CD4-positive, alpha-beta T cell (primary cell): ENCODE measurements at regions not wholly inside any gene's neighbourhood (a gene's known extent, or its start where the extent isn't known, plus 50 kb on each side); places are given as distances from the start of the nearest gene placed in this dataset.

Experiments used
- ATAC-seq: fragments of 200-7000 bp; cut with Tn5 transposase; one replicate; pipeline ENCODE4 v1.10.0; 2022; ENCODE audit warnings: mild to moderate bottlenecking; ENCODE audit not compliant: poor library complexity
- CTCF ChIA-PET: fragments of 350-600 bp; sonication (Branson Sonifier 250); formaldehyde crosslinking; loops from one replicate; lab custom pipeline; 2021; ENCODE audit warnings: antibody characterized with exemption, inconsistent platforms; lab: Charles Lee
- POLR2A ChIA-PET: fragments of 350-600 bp; sonication (Branson Sonifier 250); formaldehyde crosslinking; loops from one replicate; lab custom pipeline; 2021; ENCODE audit warnings: antibody characterized with exemption, inconsistent platforms; lab: Charles Lee
- DNase-seq, 14 experiments: peaks; one replicate each; pipeline ENCODE4 v3.0.0-alpha.2; 2013 to 2020; ENCODE audit warnings: mixed read lengths in 2 of 14
- H3K27ac ChIP-seq, 2 donors: one replicate each; pipeline versions ENCODE4 v1.5.1 to v1.7.0; 2013; ENCODE audit warnings: low read length in 2 of 2, low read depth in 1 of 2, mild to moderate bottlenecking in 1 of 2
- H3K27me3 ChIP-seq, 2 experiments: 1 replicate in 1 of 2; 2 replicates in 1 of 2; pipeline versions ENCODE4 v1.6.1 to v1.7.0; 2013; ENCODE audit warnings: low read length in 2 of 2, control low read depth in 1 of 2, mild to moderate bottlenecking in 1 of 2, moderate library complexity in 1 of 2; ENCODE audit not compliant: insufficient read depth in 2 of 2, control insufficient read depth in 1 of 2
- H3K36me3 ChIP-seq: one replicate; pipeline ENCODE4 v1.6.1; 2013; ENCODE audit warnings: low read length, control low read depth; ENCODE audit not compliant: insufficient read depth
- H3K4me1 ChIP-seq: one replicate; pipeline ENCODE4 v1.6.1; 2013; ENCODE audit warnings: low read length, control low read depth; ENCODE audit not compliant: insufficient read depth
- H3K4me3 ChIP-seq: one replicate; pipeline ENCODE4 v1.5.1; 2013; ENCODE audit warnings: mild to moderate bottlenecking, low read length, moderate library complexity
- H3K9me3 ChIP-seq, 2 experiments: 1 replicate in 1 of 2; 2 replicates in 1 of 2; pipeline versions ENCODE4 v1.6.1 to v1.7.0; 2013; ENCODE audit warnings: low read length in 2 of 2, mild to moderate bottlenecking in 2 of 2, control low read depth in 1 of 2, moderate library complexity in 1 of 2; ENCODE audit not compliant: control insufficient read depth in 1 of 2, insufficient read depth in 1 of 2
- H3K27ac Mint-ChIP-seq: one replicate; pipeline ENCODE4 v1.8.0; 2020; ENCODE audit warnings: mixed read lengths
- H3K27me3 Mint-ChIP-seq: one replicate; pipeline ENCODE4 v1.8.0; 2021; ENCODE audit warnings: mixed read lengths
- H3K36me3 Mint-ChIP-seq: one replicate; pipeline ENCODE4 v1.8.0; 2021; ENCODE audit warnings: low read depth, mixed read lengths
- H3K4me1 Mint-ChIP-seq: one replicate; pipeline ENCODE4 v1.8.0; 2021; ENCODE audit warnings: low read depth, mixed read lengths
- H3K4me3 Mint-ChIP-seq: one replicate; pipeline ENCODE4 v1.8.0; 2020; ENCODE audit warnings: mild to moderate bottlenecking, mixed read lengths
- H3K9me3 Mint-ChIP-seq: one replicate; pipeline ENCODE4 v1.8.0; 2020; ENCODE audit warnings: mixed read lengths
- intact Hi-C, 2 experiments: fragments of 100-400 bp; cut with DNase I in 1 of 2; cut with micrococcal nuclease in 1 of 2; formaldehyde crosslinking; loops; one replicate each; pipeline versions ENCODE4 v1.15.1 to v1.9.0; 2023 to 2025; cut with DNase I, micrococcal nuclease
- TF ChIP-seq, protein P1 (sequence below): fragments of 200-600 bp; IDR thresholded peaks from one replicate; pipeline ENCODE4 v1.8.0; 2022; ENCODE audit warnings: antibody characterized with exemption, mild to moderate bottlenecking

DNA sequence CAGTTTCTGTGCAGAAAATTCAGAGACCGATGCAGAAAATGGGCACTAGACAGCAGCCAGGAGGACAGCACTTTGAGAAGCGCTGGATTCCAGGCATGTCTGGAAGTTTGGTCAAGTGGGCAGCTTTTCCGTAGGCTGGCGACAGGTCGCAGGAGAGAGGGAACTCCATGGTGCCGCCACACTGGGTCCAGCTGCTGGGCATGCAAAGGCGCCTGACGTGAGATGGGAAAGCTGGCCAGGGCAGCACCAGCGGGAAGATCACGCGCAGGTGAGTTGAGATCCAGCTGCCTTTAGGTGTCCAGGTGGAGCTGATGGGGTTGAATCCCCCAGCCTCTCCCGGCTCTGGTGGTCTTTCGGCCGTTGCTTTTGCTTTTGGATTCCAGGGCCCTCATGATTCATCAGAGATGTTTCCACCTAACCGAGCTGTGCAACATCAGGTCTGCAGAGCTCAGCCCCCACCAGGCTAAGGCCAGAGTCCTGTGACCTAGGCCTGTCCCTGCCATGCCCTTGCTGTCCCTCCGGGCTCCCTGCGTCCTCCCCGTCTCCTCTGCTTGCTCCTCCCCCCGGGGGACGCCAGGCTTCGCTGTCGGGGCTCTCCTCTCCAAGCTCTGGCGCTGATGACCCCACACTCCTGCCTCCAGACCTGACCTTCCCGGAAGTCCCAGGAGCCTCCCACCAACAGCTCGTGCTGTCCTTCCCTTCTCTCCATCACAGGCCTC is 1001.7 kb downstream of the BRD1 start:
- Histone ChIP-seq H3K9me3 (peaks cover 0 to 41% of the 10 kb centered on the region in 2 experiments), H3K4me3 (no peak overlapping the region), H3K27ac (no peak overlapping the region), H3K4me1 (no peaks in the 10 kb centered on the region), H3K36me3 (no peaks in the 10 kb centered on the region), H3K27me3 (peaks cover 0 to 4% of the 10 kb centered on the region in 2 experiments)
- intact Hi-C loops: no loop called here
- H3K27me3 Mint-ChIP-seq: peaks cover 22% of the 10 kb centered on the region
- no peaks in the 10 kb centered on the region for H3K36me3 Mint-ChIP-seq
- H3K4me1 Mint-ChIP-seq: no peaks in the 10 kb centered on the region
- no peak for DNase-seq
- H3K27ac Mint-ChIP-seq: no peak overlapping the region
- POLR2A ChIA-PET: no interaction called here
- ATAC-seq: no peak
- no peaks in the 10 kb centered on the region for H3K9me3 Mint-ChIP-seq
- no peak overlapping the region for H3K4me3 Mint-ChIP-seq
- TF ChIP-seq, protein P1, sequence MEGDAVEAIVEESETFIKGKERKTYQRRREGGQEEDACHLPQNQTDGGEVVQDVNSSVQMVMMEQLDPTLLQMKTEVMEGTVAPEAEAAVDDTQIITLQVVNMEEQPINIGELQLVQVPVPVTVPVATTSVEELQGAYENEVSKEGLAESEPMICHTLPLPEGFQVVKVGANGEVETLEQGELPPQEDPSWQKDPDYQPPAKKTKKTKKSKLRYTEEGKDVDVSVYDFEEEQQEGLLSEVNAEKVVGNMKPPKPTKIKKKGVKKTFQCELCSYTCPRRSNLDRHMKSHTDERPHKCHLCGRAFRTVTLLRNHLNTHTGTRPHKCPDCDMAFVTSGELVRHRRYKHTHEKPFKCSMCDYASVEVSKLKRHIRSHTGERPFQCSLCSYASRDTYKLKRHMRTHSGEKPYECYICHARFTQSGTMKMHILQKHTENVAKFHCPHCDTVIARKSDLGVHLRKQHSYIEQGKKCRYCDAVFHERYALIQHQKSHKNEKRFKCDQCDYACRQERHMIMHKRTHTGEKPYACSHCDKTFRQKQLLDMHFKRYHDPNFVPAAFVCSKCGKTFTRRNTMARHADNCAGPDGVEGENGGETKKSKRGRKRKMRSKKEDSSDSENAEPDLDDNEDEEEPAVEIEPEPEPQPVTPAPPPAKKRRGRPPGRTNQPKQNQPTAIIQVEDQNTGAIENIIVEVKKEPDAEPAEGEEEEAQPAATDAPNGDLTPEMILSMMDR: no peak
- CTCF ChIA-PET: no interaction called here

DNA sequence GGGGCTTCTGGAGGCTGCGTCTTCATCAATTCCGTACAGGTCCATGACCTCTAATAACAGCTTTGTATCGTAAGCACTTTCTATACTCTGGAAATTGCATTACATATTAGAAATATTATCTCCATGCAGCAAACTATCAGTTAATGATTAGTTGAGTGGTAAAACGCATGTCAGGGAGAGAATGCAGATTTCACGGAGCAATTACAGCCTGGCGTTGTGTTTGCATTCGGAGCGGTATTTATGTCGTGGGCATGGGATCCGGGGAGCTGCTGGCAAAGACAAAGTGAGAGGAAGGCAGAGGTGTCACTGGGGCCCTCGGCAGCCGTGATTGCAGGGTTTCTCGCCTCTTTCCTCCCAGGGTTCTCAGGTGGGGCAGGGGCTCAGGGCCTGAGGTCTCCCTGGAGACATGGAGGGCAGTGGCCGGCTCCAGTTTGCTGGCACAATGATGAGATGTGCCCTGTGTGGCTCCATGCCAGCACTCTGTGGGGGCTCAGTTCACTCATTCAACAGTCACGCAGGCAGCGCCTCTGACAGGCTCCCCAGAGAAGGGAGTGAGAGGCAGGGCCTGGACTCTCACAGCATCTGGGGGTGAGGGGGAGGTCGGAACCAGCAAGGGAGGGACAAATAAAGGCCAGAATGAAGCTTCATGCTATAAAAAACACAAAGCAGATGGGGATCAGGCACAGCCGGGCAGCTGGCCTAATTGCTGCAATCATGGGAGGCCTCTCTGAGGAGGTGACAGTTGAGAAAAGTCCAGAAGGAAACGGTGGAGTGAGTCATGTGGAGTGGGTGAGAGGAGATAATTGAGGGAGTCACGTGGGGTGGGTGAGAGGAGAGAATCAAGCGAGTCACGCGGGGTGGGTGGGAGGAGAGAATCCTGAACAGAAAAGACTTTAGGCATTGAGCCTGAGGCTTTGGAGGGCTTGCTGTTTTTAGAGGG is 1002.7 kb downstream of the BRD1 start:
- Mint-ChIP-seq H3K36me3 (no peaks in the 10 kb centered on the region), H3K4me3 (no peak overlapping the region), H3K27ac (no peak overlapping the region), H3K27me3 (peaks cover 22% of the 10 kb centered on the region), H3K4me1 (no peaks in the 10 kb centered on the region), H3K9me3 (no peaks in the 10 kb centered on the region)
- TF ChIP-seq, protein P1: no peak
- Histone ChIP-seq H3K27me3 (peaks cover 0 to 2% of the 10 kb centered on the region in 2 experiments), H3K4me3 (no peak overlapping the region), H3K9me3 (peaks cover 0 to 35% of the 10 kb centered on the region in 2 experiments), H3K36me3 (no peaks in the 10 kb centered on the region), H3K4me1 (no peaks in the 10 kb centered on the region), H3K27ac (no peak overlapping the region)
- CTCF ChIA-PET: no interaction called here
- intact Hi-C loops: no loop called here
- POLR2A ChIA-PET: no interaction called here
- DNase-seq (no peak), ATAC-seq (no peak)

DNA sequence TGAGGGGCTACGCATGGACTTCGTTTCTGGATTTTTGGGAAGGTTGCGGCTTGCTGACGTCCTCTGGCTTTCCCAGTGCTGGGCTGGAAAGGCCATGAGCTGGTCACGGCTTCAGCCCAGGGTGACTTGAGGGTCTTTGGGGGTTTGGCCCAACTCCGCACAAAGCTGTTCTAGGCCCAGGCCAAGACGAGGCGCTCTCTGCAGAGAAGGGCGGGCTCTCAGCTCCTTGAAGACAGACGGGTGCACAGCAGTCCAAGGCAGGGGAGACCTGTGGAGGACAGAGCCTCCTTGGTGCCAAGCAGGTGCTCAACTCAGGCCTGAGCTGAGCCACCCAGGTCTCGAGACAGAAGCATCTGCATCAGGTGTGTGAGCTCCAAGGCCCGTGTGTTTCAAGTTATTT is 1003.7 kb downstream of the BRD1 start:
- H3K27me3 ChIP-seq: peaks cover 0 to 2% of the 10 kb centered on the region in 2 experiments
- CTCF ChIA-PET: no interaction called here
- H3K36me3 Mint-ChIP-seq: no peaks in the 10 kb centered on the region
- peaks cover 0 to 34% of the 10 kb centered on the region in 2 experiments for H3K9me3 ChIP-seq
- no peak overlapping the region for H3K4me3 Mint-ChIP-seq
- no peak overlapping the region for H3K27ac Mint-ChIP-seq
- H3K4me1 Mint-ChIP-seq: no peaks in the 10 kb centered on the region
- H3K27me3 Mint-ChIP-seq: peaks cover 22% of the 10 kb centered on the region
- POLR2A ChIA-PET: no interaction called here
- TF ChIP-seq, protein P1: no peak
- no peak for DNase-seq
- intact Hi-C loops: no loop called here
- ATAC-seq: no peak
- H3K9me3 Mint-ChIP-seq: no peaks in the 10 kb centered on the region
- H3K4me1 ChIP-seq: no peaks in the 10 kb centered on the region
- H3K27ac ChIP-seq: no peak overlapping the region
- H3K36me3 ChIP-seq: no peaks in the 10 kb centered on the region
- no peak overlapping the region for H3K4me3 ChIP-seq
